ENCODE measurements at regions not wholly inside any gene's neighbourhood (a gene's known extent, or its start where the extent isn't known, plus 50 kb on each side); places are given as distances from the start of the nearest gene placed in this dataset.

DNA sequence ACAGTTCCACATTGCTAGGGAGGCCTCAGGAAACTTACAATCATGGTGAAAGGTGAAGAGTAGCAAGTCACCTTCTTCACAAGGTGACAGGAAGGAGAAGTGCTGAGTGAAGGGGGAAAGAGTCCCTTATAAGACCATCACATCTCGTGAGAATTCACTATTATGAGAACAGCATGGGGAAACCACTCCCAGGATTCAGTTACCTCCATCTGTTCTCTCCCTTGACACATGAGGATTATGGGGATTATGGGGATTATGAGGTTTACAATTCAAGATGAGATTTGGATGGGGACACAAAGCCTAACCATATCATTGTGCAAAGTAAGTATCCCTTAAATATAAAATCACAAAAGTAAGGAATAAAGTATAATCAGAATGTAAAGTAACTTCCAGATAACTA is 375.9 kb upstream of the NAALADL2 start:
- no peak for TF ChIP-seq POLR2AphosphoS5 (IDR thresholded peaks at IDR 0.05; ENCODE audit: insufficient read depth, low read depth, low read length)
- TF ChIP-seq, protein P1, sequence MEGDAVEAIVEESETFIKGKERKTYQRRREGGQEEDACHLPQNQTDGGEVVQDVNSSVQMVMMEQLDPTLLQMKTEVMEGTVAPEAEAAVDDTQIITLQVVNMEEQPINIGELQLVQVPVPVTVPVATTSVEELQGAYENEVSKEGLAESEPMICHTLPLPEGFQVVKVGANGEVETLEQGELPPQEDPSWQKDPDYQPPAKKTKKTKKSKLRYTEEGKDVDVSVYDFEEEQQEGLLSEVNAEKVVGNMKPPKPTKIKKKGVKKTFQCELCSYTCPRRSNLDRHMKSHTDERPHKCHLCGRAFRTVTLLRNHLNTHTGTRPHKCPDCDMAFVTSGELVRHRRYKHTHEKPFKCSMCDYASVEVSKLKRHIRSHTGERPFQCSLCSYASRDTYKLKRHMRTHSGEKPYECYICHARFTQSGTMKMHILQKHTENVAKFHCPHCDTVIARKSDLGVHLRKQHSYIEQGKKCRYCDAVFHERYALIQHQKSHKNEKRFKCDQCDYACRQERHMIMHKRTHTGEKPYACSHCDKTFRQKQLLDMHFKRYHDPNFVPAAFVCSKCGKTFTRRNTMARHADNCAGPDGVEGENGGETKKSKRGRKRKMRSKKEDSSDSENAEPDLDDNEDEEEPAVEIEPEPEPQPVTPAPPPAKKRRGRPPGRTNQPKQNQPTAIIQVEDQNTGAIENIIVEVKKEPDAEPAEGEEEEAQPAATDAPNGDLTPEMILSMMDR (IDR thresholded peaks at IDR 0.05; ENCODE audit: extremely low read depth in 1 of 2, insufficient read depth in 1 of 2, low read depth in 1 of 2, low read length in 2 of 2): no peak
- no peak for TF ChIP-seq EZH2 (IDR thresholded peaks at IDR 0.05; ENCODE audit: borderline replicate concordance, low read depth, low read length, severe bottlenecking)
- TF ChIP-seq, protein P2, sequence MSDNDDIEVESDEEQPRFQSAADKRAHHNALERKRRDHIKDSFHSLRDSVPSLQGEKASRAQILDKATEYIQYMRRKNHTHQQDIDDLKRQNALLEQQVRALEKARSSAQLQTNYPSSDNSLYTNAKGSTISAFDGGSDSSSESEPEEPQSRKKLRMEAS (IDR thresholded peaks at IDR 0.05; ENCODE audit: insufficient read depth, insufficient read length): no peak
- TF ChIP-seq POLR2A (IDR thresholded peaks at IDR 0.05; ENCODE audit: low read depth, low read length): no peak
- TF ChIP-seq MYC (IDR thresholded peaks at IDR 0.05; ENCODE audit: low read depth, low read length): no peak
- no peak for TF ChIP-seq FOS (IDR thresholded peaks at IDR 0.05; ENCODE audit: borderline replicate concordance, insufficient read depth, low read length)
- no peak for TF ChIP-seq GATA2 (IDR thresholded peaks at IDR 0.05; ENCODE audit: insufficient read depth, insufficient read length, low read depth, low read length)

All from endothelial cell of umbilical vein (primary cell).